Neuronal stem cell (in vitro differentiated cells): ENCODE measurements at regions not wholly inside any gene's neighbourhood (a gene's known extent, or its start where the extent isn't known, plus 50 kb on each side); places are given as distances from the start of the nearest gene placed in this dataset.

ENCODE experiments used
- DNase-seq: peaks from one replicate; pipeline ENCODE4 v3.0.0-alpha.2; 2013; ENCODE audit warnings: low spot score
- H2AFZ ChIP-seq: one replicate; pipeline ENCODE4 v1.6.1; 2013; ENCODE audit warnings: mild to moderate bottlenecking, low read length, inconsistent platforms
- H2AK5ac ChIP-seq: 2 replicates; pipeline ENCODE4 v1.6.1; 2013; ENCODE audit warnings: low read depth, mild to moderate bottlenecking, inconsistent platforms, low read length, moderate library complexity, mixed read lengths
- H2BK120ac ChIP-seq: 2 replicates; pipeline ENCODE4 v1.6.1; 2013; ENCODE audit warnings: low read depth, mild to moderate bottlenecking, inconsistent platforms, low read length, moderate library complexity, mixed read lengths
- H2BK12ac ChIP-seq: one replicate; pipeline ENCODE4 v1.6.1; 2013; ENCODE audit warnings: low read length, inconsistent platforms
- H2BK15ac ChIP-seq: 2 replicates; pipeline ENCODE4 v1.6.1; 2013; ENCODE audit warnings: mild to moderate bottlenecking, low read length, inconsistent platforms, mixed read lengths
- H2BK5ac ChIP-seq: one replicate; pipeline ENCODE4 v1.6.1; 2013; ENCODE audit warnings: inconsistent platforms, mild to moderate bottlenecking, low read length, moderate library complexity
- H3K14ac ChIP-seq: one replicate; pipeline ENCODE4 v1.6.1; 2013; ENCODE audit warnings: low read length, inconsistent platforms
- H3K18ac ChIP-seq: 2 replicates; pipeline ENCODE4 v1.6.1; 2013; ENCODE audit warnings: low read length, inconsistent platforms
- H3K23ac ChIP-seq: 2 replicates; pipeline ENCODE4 v1.6.1; 2013; ENCODE audit warnings: low read depth, mild to moderate bottlenecking, mixed read lengths, low read length, inconsistent platforms; ENCODE audit not compliant: poor library complexity
- H3K27ac ChIP-seq: replicated peaks from 3 replicates; pipeline ENCODE4 v1.5.1; 2013; ENCODE audit warnings: low read length, inconsistent platforms
- H3K27me3 ChIP-seq, 3 experiments: 2 replicates each; pipeline ENCODE4 v1.6.1; 2013; ENCODE audit warnings: low read length in 3 of 3, mild to moderate bottlenecking in 2 of 3, inconsistent platforms in 1 of 3, low read depth in 1 of 3, mixed read lengths in 1 of 3, moderate library complexity in 1 of 3; ENCODE audit not compliant: control insufficient read depth in 3 of 3, insufficient read depth in 3 of 3
- H3K36me3 ChIP-seq, 2 donors: replicated peaks in 1 of 2; 2 replicates each; pipeline ENCODE4 v1.6.1; 2013; ENCODE audit warnings: low read length in 2 of 2; ENCODE audit not compliant: control insufficient read depth in 2 of 2, insufficient read depth in 2 of 2
- H3K4ac ChIP-seq: 2 replicates; pipeline ENCODE4 v1.6.1; 2013; ENCODE audit warnings: inconsistent platforms, mild to moderate bottlenecking, low read length, moderate library complexity
- H3K4me1 ChIP-seq, 2 donors: 1 replicate in 1 of 2; 2 replicates in 1 of 2; pipeline ENCODE4 v1.6.1; 2013; ENCODE audit warnings: low read length in 2 of 2, low read depth in 1 of 2; ENCODE audit not compliant: control insufficient read depth in 2 of 2, insufficient read depth in 1 of 2
- H3K4me2 ChIP-seq: one replicate; pipeline ENCODE4 v1.6.1; 2013; ENCODE audit warnings: mild to moderate bottlenecking, low read length, inconsistent platforms; ENCODE audit not compliant: insufficient read depth, poor library complexity, severe bottlenecking
- H3K4me3 ChIP-seq, 2 donors: 2 replicates each; pipeline ENCODE4 v1.5.1; 2013; ENCODE audit warnings: low read length in 2 of 2, mild to moderate bottlenecking in 2 of 2, inconsistent platforms in 1 of 2, moderate library complexity in 1 of 2
- H3K79me1 ChIP-seq: one replicate; pipeline ENCODE4 v1.6.1; 2013; ENCODE audit warnings: low read depth, mild to moderate bottlenecking, inconsistent platforms, low read length, moderate library complexity
- H3K9ac ChIP-seq: one replicate; pipeline ENCODE4 v1.6.1; 2013; ENCODE audit warnings: mild to moderate bottlenecking, low read depth, low read length, inconsistent platforms; ENCODE audit not compliant: poor library complexity
- H3K9me3 ChIP-seq, 2 donors: replicated peaks in 1 of 2; 2 replicates each; pipeline versions ENCODE3 to v1.6.1; 2013; ENCODE audit warnings: low read length in 2 of 2, mild to moderate bottlenecking in 2 of 2, inconsistent platforms in 1 of 2, low read depth in 1 of 2, mixed read lengths in 1 of 2, moderate library complexity in 1 of 2; ENCODE audit not compliant: control insufficient read depth in 2 of 2, insufficient read depth in 1 of 2
- H4K8ac ChIP-seq: one replicate; pipeline ENCODE4 v1.6.1; 2013; ENCODE audit warnings: low read depth, mild to moderate bottlenecking, inconsistent platforms, low read length, moderate library complexity
- H4K91ac ChIP-seq: one replicate; pipeline ENCODE4 v1.6.1; 2013; ENCODE audit warnings: low read length, low read depth, mild to moderate bottlenecking, inconsistent platforms; ENCODE audit not compliant: poor library complexity
- WGBS, 2 donors: extraction: QIAGEN DNeasy Blood & Tissue Kit; methylation state at CpG; one replicate each; pipeline ENCODE4 v1.1.7; 2013; ENCODE audit warnings: missing lambda C conversion rate in 2 of 2, mixed read lengths in 1 of 2; ENCODE audit not compliant: insufficient read length in 2 of 2, insufficient replicate concordance in 1 of 2; ENCODE audit errors: extremely low coverage in 2 of 2; 5-methylcytosine and 5-hydroxymethylcytosine counted together

DNA sequence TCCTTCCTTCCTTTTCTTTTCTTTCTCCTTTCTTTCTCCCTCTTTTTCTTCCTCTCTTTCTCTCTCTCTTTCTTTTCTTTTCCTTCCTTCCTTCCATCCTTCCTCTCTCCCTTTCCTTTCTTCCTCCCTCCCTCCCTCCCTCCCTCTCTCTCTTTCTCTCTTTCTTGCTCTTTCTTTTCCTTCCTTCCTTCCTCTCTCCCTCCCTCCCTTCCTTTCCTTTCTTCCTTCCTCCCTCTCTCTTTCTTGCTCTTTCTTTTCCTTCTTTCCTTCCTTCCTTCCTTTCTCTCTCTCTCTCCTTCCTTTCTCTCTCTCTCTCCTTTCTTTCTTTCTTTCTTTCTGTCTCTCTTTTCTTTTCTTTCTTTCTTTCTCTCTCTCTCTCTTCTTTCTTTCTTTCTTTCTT, 207.6 kb downstream of the ATP23 start:
- H3K18ac ChIP-seq: no peak overlapping the region
- no peak overlapping the region for H3K4ac ChIP-seq
- no peak overlapping the region for H2AK5ac ChIP-seq
- no peak overlapping the region for H3K4me3 ChIP-seq
- no peaks in the 10 kb centered on the region for H3K27me3 ChIP-seq
- H3K27ac ChIP-seq: no peak overlapping the region
- no peak overlapping the region for H2BK5ac ChIP-seq
- no peaks in the 10 kb centered on the region for H3K9me3 ChIP-seq
- no peak overlapping the region for H2BK120ac ChIP-seq
- no peak for DNase-seq
- H2BK15ac ChIP-seq: no peak overlapping the region
- no peak overlapping the region for H4K8ac ChIP-seq
- no peak overlapping the region for H2BK12ac ChIP-seq
- no peak overlapping the region for H3K14ac ChIP-seq
- no peak overlapping the region for H3K9ac ChIP-seq
- H3K4me2 ChIP-seq: no peak overlapping the region
- no peak overlapping the region for H4K91ac ChIP-seq
- no peak overlapping the region for H3K23ac ChIP-seq
- H3K79me1 ChIP-seq: no peaks in the 10 kb centered on the region
- no peaks in the 10 kb centered on the region for H3K36me3 ChIP-seq
- H3K4me1 ChIP-seq: no peaks in the 10 kb centered on the region
- no peak overlapping the region for H2AFZ ChIP-seq

- no peak overlapping the region for H2BK120ac ChIP-seq
- no peaks in the 10 kb centered on the region for H3K79me1 ChIP-seq
- H3K9ac ChIP-seq: no peak overlapping the region
- H2AK5ac ChIP-seq: no peak overlapping the region
- WGBS, 2 donors: no CpG with 5 or more reads among the region's 1 CpG
- H3K4ac ChIP-seq: no peak overlapping the region
- no peak overlapping the region for H2BK12ac ChIP-seq
- no peak overlapping the region for H3K14ac ChIP-seq
- H4K8ac ChIP-seq: no peak overlapping the region
- H4K91ac ChIP-seq: no peak overlapping the region
- H3K27me3 ChIP-seq: no peaks in the 10 kb centered on the region
- no peaks in the 10 kb centered on the region for H3K9me3 ChIP-seq
- no peak overlapping the region for H3K18ac ChIP-seq
- no peaks in the 10 kb centered on the region for H3K36me3 ChIP-seq
- H2BK15ac ChIP-seq: no peak overlapping the region
- no peak for DNase-seq
- no peak overlapping the region for H3K23ac ChIP-seq
- H3K4me2 ChIP-seq: no peak overlapping the region
- H3K4me3 ChIP-seq: no peak overlapping the region
- H2AFZ ChIP-seq: no peak overlapping the region
- no peak overlapping the region for H3K27ac ChIP-seq
- no peak overlapping the region for H2BK5ac ChIP-seq
- no peaks in the 10 kb centered on the region for H3K4me1 ChIP-seq
Measured at GRCh38 chr12:58154359-58154758, 213.0 kb downstream of the ATP23 start.

- no peak overlapping the region for H3K18ac ChIP-seq
- no peak overlapping the region for H3K27ac ChIP-seq
- H3K4me1 ChIP-seq: no peaks in the 10 kb centered on the region
- H2BK15ac ChIP-seq: no peak overlapping the region
- no peaks in the 10 kb centered on the region for H3K36me3 ChIP-seq
- no peak overlapping the region for H2AFZ ChIP-seq
- no peak overlapping the region for H4K91ac ChIP-seq
- DNase-seq: no peak
- H3K23ac ChIP-seq: no peak overlapping the region
- no peak overlapping the region for H3K14ac ChIP-seq
- WGBS, 2 donors: no CpG with 5 or more reads among the region's 2 CpGs
- no peak overlapping the region for H3K4me2 ChIP-seq
- H4K8ac ChIP-seq: no peak overlapping the region
- H3K4me3 ChIP-seq: no peak overlapping the region
- no peaks in the 10 kb centered on the region for H3K27me3 ChIP-seq
- no peaks in the 10 kb centered on the region for H3K79me1 ChIP-seq
- H2BK5ac ChIP-seq: no peak overlapping the region
- no peak overlapping the region for H3K9ac ChIP-seq
- H3K9me3 ChIP-seq: no peaks in the 10 kb centered on the region
- H2BK12ac ChIP-seq: no peak overlapping the region
- H2AK5ac ChIP-seq: no peak overlapping the region
- no peak overlapping the region for H2BK120ac ChIP-seq
- no peak overlapping the region for H3K4ac ChIP-seq
Measured at GRCh38 chr12:58156697-58157096, 215.3 kb downstream of the ATP23 start.

DNA sequence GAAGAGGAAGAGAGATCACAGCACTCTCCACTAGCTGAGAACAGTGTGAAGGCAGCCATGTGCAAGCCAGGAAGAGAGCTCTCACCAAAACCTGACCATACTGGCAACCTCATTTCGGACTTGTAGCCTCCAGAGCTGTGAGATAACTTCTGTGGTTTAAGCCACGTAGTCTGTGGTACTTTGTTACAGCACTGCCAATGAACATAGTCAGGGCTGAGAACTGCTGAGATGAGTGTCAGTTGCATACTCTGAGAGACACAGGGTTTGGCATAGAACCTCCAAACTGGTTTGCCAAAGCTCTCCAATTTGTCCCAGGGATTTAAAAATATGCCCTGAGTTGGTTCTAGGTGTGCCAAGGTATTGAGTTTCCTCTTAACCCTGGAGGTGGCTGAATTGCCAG, 218.6 kb downstream of the ATP23 start:
- H3K79me1 ChIP-seq: no peaks in the 10 kb centered on the region
- no peak overlapping the region for H2BK5ac ChIP-seq
- H2BK120ac ChIP-seq: no peak overlapping the region
- no peak overlapping the region for H3K9ac ChIP-seq
- H3K18ac ChIP-seq: no peak overlapping the region
- H4K8ac ChIP-seq: no peak overlapping the region
- H2AFZ ChIP-seq: no peak overlapping the region
- no peak overlapping the region for H3K4ac ChIP-seq
- no peak overlapping the region for H2BK12ac ChIP-seq
- H3K23ac ChIP-seq: no peak overlapping the region
- no peak overlapping the region for H2AK5ac ChIP-seq
- no peaks in the 10 kb centered on the region for H3K27me3 ChIP-seq
- H3K27ac ChIP-seq: no peak overlapping the region
- H3K4me3 ChIP-seq: no peak overlapping the region
- no peak overlapping the region for H3K4me2 ChIP-seq
- H2BK15ac ChIP-seq: no peak overlapping the region
- WGBS, 2 donors: no CpG with 5 or more reads among the region's 2 CpGs
- no peaks in the 10 kb centered on the region for H3K36me3 ChIP-seq
- H3K14ac ChIP-seq: no peak overlapping the region
- no peak overlapping the region for H4K91ac ChIP-seq
- no peaks in the 10 kb centered on the region for H3K4me1 ChIP-seq
- no peak for DNase-seq
- H3K9me3 ChIP-seq: no peaks in the 10 kb centered on the region
